ENCODE measurements at regions not wholly inside any gene's neighbourhood (a gene's known extent, or its start where the extent isn't known, plus 50 kb on each side); places are given as distances from the start of the nearest gene placed in this dataset.

DNA sequence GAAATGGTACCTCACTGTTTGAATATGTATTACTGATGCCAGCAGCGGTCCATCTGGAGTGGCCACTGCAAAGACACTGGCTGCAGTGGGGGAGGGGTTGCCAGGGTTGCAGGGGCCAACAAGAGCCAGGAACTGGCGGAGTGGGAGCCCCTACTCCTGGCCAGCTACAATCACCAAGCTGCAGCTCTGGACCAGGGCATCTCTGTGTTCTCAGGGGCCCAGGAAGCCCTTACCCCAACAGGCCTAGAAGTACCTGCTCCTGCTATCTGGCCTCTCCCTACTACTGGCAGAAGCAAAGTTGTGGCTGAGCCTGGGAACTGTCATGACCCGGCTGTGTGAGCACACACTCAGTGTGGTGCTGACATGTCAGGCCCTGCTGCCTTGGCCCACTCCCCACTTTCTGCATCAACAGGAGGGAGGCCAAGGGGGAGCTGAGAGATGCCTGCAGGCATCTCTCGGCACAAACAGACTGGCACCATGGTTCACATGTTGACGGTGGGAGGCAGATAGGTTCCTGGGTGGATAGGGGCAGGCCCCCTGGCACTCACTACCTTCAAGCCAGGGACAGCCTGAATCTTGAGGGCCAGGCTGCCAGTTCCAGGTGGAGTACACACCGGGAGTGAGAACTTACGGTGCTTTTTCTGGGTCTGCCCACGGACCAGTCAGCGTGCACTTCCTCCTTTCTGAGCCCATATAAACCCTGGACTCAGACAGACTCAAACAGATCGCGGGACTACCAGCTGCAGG is 1188.0 kb downstream of the GRIK2 start:
- no peak overlapping the region for H2BK15ac ChIP-seq (ENCODE audit: low read length)
- H4K20me1 ChIP-seq (replicated peaks in 1 of 2; ENCODE audit: control insufficient read depth in 1 of 2, insufficient read depth in 2 of 2, low read length in 2 of 2) = no peaks in the 10 kb centered on the region
- H3K79me2 ChIP-seq (ENCODE audit: control insufficient read depth in 1 of 2, insufficient read depth in 2 of 2, low read length in 2 of 2) = no peaks in the 10 kb centered on the region
- ChIA-PET CTCF (ENCODE audit: partially characterized antibody) (no interaction called here), POLR2A (ENCODE audit: partially characterized antibody) (no interaction called here)
- H3K4ac ChIP-seq (replicated peaks; ENCODE audit: insufficient read length, low read depth, low read length) = no peak overlapping the region
- H3K4me3 ChIP-seq (ENCODE audit: extremely low read depth in 1 of 4, insufficient read depth in 2 of 4, low read depth in 3 of 4, low read length in 4 of 4) = no peak overlapping the region
- H3K36me3 ChIP-seq (ENCODE audit: control insufficient read depth in 2 of 4, insufficient read depth in 4 of 4, low read length in 3 of 4) = no peaks in the 10 kb centered on the region
- H3K4me1 ChIP-seq (replicated peaks in 1 of 4; ENCODE audit: control insufficient read depth in 3 of 4, insufficient read depth in 4 of 4, low read length in 3 of 4) = no peaks in the 10 kb centered on the region
- H3K9me3 ChIP-seq (ENCODE audit: insufficient read depth in 2 of 2, low read depth in 1 of 2, low read length in 1 of 2) = peaks cover 12 to 14% of the 10 kb centered on the region in 2 experiments
- H2AFZ ChIP-seq (ENCODE audit: low read length) = peak overlapping the region; percentile 32; the same call in 1 of the 2 replicates
- H3K79me1 ChIP-seq (ENCODE audit: low read depth, low read length) = no peaks in the 10 kb centered on the region
- H2BK120ac ChIP-seq (replicated peaks; ENCODE audit: low read depth, low read length) = no peak overlapping the region
- WGBS, 2 experiments (ENCODE audit: extremely low coverage in 1 of 2, insufficient coverage in 1 of 2, insufficient read length in 1 of 2, insufficient replicate concordance in 2 of 2, low coverage in 1 of 2, low lambda C conversion rate in 2 of 2, missing lambda C conversion rate in 1 of 2) = 98% methylated on average over 11 of the region's 11 CpGs; no CpG with 5 or more reads in 1 of the 2 experiments
- FAIRE-seq (no peak), DNase-seq (ENCODE audit: low read depth in 1 of 2, low spot score in 2 of 2) (no peak)
- no peaks in the 10 kb centered on the region for H3K27me3 ChIP-seq (replicated peaks in 1 of 4; ENCODE audit: control insufficient read depth in 3 of 4, extremely low read depth in 1 of 4, insufficient read depth in 3 of 4, low read length in 3 of 4)
- no peak overlapping the region for H3K14ac ChIP-seq (ENCODE audit: insufficient read length)
- H2AK5ac ChIP-seq (ENCODE audit: low read depth, low read length) = no peak overlapping the region
- no peak overlapping the region for H3K9ac ChIP-seq (replicated peaks in 1 of 4; ENCODE audit: extremely low read depth in 1 of 4, low read depth in 3 of 4, low read length in 3 of 4)
- no peak overlapping the region for H4K5ac ChIP-seq (ENCODE audit: insufficient read length, low read depth, low read length)
- no peak overlapping the region for H3K56ac ChIP-seq (replicated peaks; ENCODE audit: insufficient read length, low read depth, low read length)
- no peak overlapping the region for H2BK20ac ChIP-seq (ENCODE audit: low read length)
- H3K18ac ChIP-seq (ENCODE audit: extremely low read depth, low read length) = no peak overlapping the region
- no peak overlapping the region for H2BK5ac ChIP-seq (ENCODE audit: low read depth, low read length)
- no peak overlapping the region for H3K27ac ChIP-seq (ENCODE audit: low read depth, low read length)
- H3K4me2 ChIP-seq (ENCODE audit: insufficient read depth in 1 of 2, low read depth in 2 of 2, low read length in 2 of 2) = no peak overlapping the region
- no peak overlapping the region for H4K8ac ChIP-seq (ENCODE audit: extremely low read depth, insufficient read depth, low read length)
- no peak overlapping the region for H2BK12ac ChIP-seq (ENCODE audit: low read depth, low read length)
- no peaks in the 10 kb centered on the region for H3K23me2 ChIP-seq (ENCODE audit: low read depth, low read length)
- no peak overlapping the region for H4K91ac ChIP-seq (replicated peaks; ENCODE audit: insufficient read length, low read length)
- no peak overlapping the region for H3K23ac ChIP-seq (ENCODE audit: insufficient read length)
- TF ChIP-seq GABPA (IDR thresholded peaks at IDR 0.05; ENCODE audit: borderline replicate concordance, insufficient read depth, low read length) (no peak), RXRA (IDR thresholded peaks at IDR 0.05; ENCODE audit: insufficient read depth, low read depth, low read length) (no peak), JUND (IDR thresholded peaks at IDR 0.05; ENCODE audit: low read length) (no peak)
- TF ChIP-seq, protein P1, sequence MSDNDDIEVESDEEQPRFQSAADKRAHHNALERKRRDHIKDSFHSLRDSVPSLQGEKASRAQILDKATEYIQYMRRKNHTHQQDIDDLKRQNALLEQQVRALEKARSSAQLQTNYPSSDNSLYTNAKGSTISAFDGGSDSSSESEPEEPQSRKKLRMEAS (IDR thresholded peaks at IDR 0.05) = no peak

Measured in H1 (cell line).